ENCODE measurements at regions not wholly inside any gene's neighbourhood (a gene's known extent, or its start where the extent isn't known, plus 50 kb on each side); places are given as distances from the start of the nearest gene placed in this dataset.

GRCh38 chr2:198720266-198720665 lies 737.5 kb downstream of the SATB2 start:
- Histone ChIP-seq H3K4me3 (no peak overlapping the region), H3K27me3 (ENCODE audit: insufficient read depth, low read depth) (no peaks in the 10 kb centered on the region), H3K9me3 (ENCODE audit: insufficient read depth, low read depth) (no peaks in the 10 kb centered on the region), H3K27ac (no peak overlapping the region), H3K79me2 (ENCODE audit: low read depth) (no peaks in the 10 kb centered on the region), H3K36me3 (ENCODE audit: low read depth) (no peaks in the 10 kb centered on the region), H4K20me1 (ENCODE audit: insufficient read depth) (no peaks in the 10 kb centered on the region), H3K9me2 (ENCODE audit: insufficient read depth) (no peaks in the 10 kb centered on the region; the same call in 1 of the 2 replicates), H3K4me1 (replicated peaks; ENCODE audit: insufficient read depth) (no peaks in the 10 kb centered on the region), H2AFZ (no peak overlapping the region), H3F3A (ENCODE audit: insufficient read depth, low read depth) (no peaks in the 10 kb centered on the region), H3K4me2 (no peak overlapping the region)
- POLR2A ChIA-PET (ENCODE audit: unreplicated experiment) = no interaction called here
- CTCF ChIA-PET = no interaction called here
- no TSS peak for BruUV-seq (replicated peaks)
- TF ChIP-seq EZH2 (IDR thresholded peaks at IDR 0.05; ENCODE audit: low read depth) (no peak), CTCF (conservative IDR thresholded peaks at IDR 0.05) (no peak)
- intact Hi-C loops (cut with micrococcal nuclease; ENCODE audit: unreplicated experiment) = no loop called here
- no peak for DNase-seq

- H3K27ac ChIP-seq = no peak overlapping the region
- no peak for DNase-seq
- H3K4me1 ChIP-seq (replicated peaks; ENCODE audit: insufficient read depth) = no peaks in the 10 kb centered on the region
- no peak overlapping the region for H2AFZ ChIP-seq
- H4K20me1 ChIP-seq (ENCODE audit: insufficient read depth) = no peaks in the 10 kb centered on the region
- H3K79me2 ChIP-seq (ENCODE audit: low read depth) = no peaks in the 10 kb centered on the region
- intact Hi-C loops (cut with micrococcal nuclease; ENCODE audit: unreplicated experiment) = no loop called here
- H3K9me2 ChIP-seq (ENCODE audit: insufficient read depth) = no peaks in the 10 kb centered on the region; the same call in 1 of the 2 replicates
- no peaks in the 10 kb centered on the region for H3K36me3 ChIP-seq (ENCODE audit: low read depth)
- no peaks in the 10 kb centered on the region for H3K27me3 ChIP-seq (ENCODE audit: insufficient read depth, low read depth)
- H3F3A ChIP-seq (ENCODE audit: insufficient read depth, low read depth) = no peaks in the 10 kb centered on the region
- POLR2A ChIA-PET (ENCODE audit: unreplicated experiment) = no interaction called here
- no peak overlapping the region for H3K4me2 ChIP-seq
- no peak overlapping the region for H3K4me3 ChIP-seq
- BruUV-seq (replicated peaks) = no TSS peak
- TF ChIP-seq EZH2 (IDR thresholded peaks at IDR 0.05; ENCODE audit: low read depth) (no peak), CTCF (conservative IDR thresholded peaks at IDR 0.05) (no peak)
- H3K9me3 ChIP-seq (ENCODE audit: insufficient read depth, low read depth) = no peaks in the 10 kb centered on the region
- CTCF ChIA-PET = no interaction called here
These were observed 740.3 kb downstream of the SATB2 start for GRCh38 chr2:198717451-198717850.

GRCh38 chr2:198715302-198715835 lies 742.4 kb downstream of the SATB2 start:
- TF ChIP-seq EZH2 (IDR thresholded peaks at IDR 0.05; ENCODE audit: low read depth) (no peak), CTCF (conservative IDR thresholded peaks at IDR 0.05) (no peak)
- Histone ChIP-seq H3K4me1 (replicated peaks; ENCODE audit: insufficient read depth) (no peaks in the 10 kb centered on the region), H2AFZ (0 out of 2 replicates have a peak overlapping the region, but pooled peaks have one; percentile 33), H3K9me3 (ENCODE audit: insufficient read depth, low read depth) (no peaks in the 10 kb centered on the region), H3K27ac (no peak overlapping the region), H3K36me3 (ENCODE audit: low read depth) (no peaks in the 10 kb centered on the region), H3F3A (ENCODE audit: insufficient read depth, low read depth) (no peaks in the 10 kb centered on the region), H3K4me2 (no peak overlapping the region), H4K20me1 (ENCODE audit: insufficient read depth) (no peaks in the 10 kb centered on the region), H3K4me3 (no peak overlapping the region), H3K9me2 (ENCODE audit: insufficient read depth) (no peaks in the 10 kb centered on the region; the same call in 1 of the 2 replicates), H3K79me2 (ENCODE audit: low read depth) (no peaks in the 10 kb centered on the region), H3K27me3 (ENCODE audit: insufficient read depth, low read depth) (no peaks in the 10 kb centered on the region)
- ChIA-PET CTCF (no interaction called here), POLR2A (ENCODE audit: unreplicated experiment) (no interaction called here)
- DNase-seq = no peak
- no TSS peak for BruUV-seq (replicated peaks)
- intact Hi-C loops (cut with micrococcal nuclease; ENCODE audit: unreplicated experiment) = no loop called here

All from PC-9 (cell line).